Ecto neural progenitor cell (in vitro differentiated cells): ENCODE measurements at regions not wholly inside any gene's neighbourhood (a gene's known extent, or its start where the extent isn't known, plus 50 kb on each side); places are given as distances from the start of the nearest gene placed in this dataset.

Source experiments
- DNase-seq: peaks from one replicate; pipeline ENCODE4 v3.0.0-alpha.2; 2018; ENCODE audit warnings: low spot score

- DNase-seq, result no peak
Observed at GRCh38 chr4:20302336-20302735, 50.6 kb downstream of the SLIT2 start.

GRCh38 chr4:20305976-20306375 lies 54.3 kb downstream of the SLIT2 start:
- no peak for DNase-seq

DNA sequence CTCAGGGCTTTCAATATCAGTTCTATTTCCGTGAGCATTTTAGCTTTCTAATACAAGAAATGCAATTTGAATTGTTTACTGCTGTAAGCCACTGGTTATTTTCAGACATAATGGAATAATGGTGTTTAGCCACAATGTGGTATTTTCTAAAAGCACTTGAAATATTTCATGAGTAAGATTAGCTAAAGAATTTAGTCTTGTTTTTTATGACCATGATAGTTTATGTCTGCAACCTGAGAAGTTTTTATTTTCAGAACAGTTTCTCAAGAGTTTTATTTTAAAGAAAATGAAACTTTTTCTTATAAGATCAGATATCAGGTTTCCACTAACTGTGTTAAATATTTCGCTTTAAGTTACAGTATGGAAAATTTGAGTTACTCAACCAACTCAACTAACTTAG lies 60.2 kb downstream of the SLIT2 start:
- no peak for DNase-seq

GRCh38 chr4:20313237-20314030 lies 61.7 kb downstream of the SLIT2 start:
- DNase-seq, result peak; percentile 72

- no peak for DNase-seq
Observed at GRCh38 chr4:20317424-20317985, 65.8 kb downstream of the SLIT2 start.

DNA sequence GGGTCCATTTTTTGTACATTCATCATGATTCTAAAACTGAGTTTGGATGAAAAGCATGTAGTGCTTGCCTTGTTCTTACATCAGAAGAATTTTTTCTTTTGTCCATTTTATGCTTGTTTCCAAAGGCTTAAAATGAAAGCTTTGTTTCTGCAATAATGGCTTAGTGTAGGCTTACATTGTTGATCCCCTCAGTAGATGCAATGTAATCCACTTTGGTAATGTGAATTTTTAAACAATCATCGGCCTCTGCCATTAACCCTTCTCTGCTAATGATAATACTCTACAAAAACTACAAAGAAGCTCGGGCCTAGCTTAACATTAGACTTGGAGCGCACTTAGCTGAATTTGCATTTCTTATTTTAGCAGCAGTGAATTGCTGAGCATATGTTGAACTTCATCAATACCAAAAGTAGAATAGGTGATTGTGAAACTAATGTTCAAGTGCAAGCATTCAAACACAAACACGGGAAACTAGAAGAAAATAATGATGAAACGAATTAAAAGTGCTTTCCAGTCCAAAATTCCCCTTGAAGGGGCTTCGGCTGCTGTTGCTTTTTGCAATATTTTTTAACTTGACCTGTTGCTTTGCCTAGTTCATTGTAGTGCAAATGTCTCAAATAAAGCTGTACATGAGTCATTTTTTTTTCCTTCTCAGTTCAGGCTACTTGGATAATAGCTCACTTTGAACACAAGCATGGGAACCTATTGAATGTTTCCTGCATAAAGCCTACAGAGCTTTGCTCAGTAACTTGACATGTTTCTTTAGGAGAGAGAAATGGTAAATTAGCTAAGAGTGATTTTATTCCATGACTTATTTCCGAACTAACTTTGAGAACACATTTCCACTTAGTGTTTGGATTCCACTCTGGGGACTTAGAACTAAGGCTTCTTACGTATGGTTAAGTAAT lies 66.5 kb downstream of the SLIT2 start:
- no peak for DNase-seq

DNA sequence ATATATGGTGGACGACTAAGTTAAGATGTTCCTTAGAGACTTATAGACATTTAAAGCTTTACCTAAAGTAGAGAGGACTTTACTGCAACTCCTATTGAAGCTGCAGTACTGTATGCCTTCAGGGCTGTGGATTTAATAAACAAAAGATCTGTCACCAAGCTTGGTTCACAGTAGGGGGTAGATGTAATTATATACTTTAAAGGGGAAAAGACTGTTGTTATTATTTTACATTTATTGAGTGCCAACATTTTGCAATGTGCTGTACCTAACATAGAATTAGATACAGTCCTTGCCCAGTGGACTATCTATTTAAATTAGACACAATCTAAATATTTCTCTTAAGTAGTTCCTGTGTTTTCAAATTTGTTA lies 67.2 kb downstream of the SLIT2 start:
- no peak for DNase-seq

GRCh38 chr4:20319825-20320612 lies 68.3 kb downstream of the SLIT2 start:
- DNase-seq, result no peak

GRCh38 chr4:20323991-20324390 lies 72.3 kb downstream of the SLIT2 start:
- DNase-seq, result no peak

- no peak for DNase-seq
Observed at GRCh38 chr4:20326460-20326859, 74.8 kb downstream of the SLIT2 start.

DNA sequence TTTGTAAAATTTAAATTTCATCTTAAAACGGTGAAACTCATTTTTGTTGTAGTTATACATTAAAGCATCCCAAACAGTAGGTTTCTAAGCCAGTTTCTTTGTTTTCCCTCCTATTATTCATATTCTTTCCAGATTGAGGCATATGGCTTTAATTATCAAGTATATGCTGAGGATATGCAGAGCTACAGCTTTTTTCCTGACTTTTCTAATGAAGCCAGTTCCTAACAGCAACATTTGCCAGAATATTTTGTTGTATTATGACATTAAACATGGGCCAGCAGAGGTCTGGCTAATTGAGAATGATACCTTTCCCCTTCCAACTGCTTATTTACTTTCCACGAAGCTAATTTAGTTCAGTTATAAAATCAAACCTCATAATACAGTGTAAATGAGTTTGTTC lies 75.3 kb downstream of the SLIT2 start:
- no peak for DNase-seq

DNA sequence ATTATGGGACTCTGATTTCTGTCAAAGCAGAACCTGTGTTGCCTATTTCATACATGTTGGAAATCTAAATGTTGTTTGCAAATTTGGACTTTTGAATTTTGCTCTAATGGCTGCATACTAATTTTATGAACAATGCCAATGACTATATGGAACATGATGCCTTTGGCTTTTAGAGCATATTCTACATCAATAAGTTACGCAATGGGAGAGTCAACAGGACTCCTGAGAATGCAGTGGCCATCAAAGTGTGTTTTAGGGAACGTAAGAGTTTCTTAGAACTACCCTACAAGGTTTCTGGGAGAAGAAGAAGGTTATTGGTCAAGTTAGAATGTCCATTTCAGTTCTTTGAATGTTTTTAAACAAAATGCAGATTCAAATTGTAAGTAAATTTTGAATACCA lies 76.1 kb downstream of the SLIT2 start:
- no peak for DNase-seq

GRCh38 chr4:20331642-20332041 lies 79.9 kb downstream of the SLIT2 start:
- no peak for DNase-seq

- DNase-seq, result no peak
Observed at GRCh38 chr4:20333141-20333715, 81.5 kb downstream of the SLIT2 start.

DNA sequence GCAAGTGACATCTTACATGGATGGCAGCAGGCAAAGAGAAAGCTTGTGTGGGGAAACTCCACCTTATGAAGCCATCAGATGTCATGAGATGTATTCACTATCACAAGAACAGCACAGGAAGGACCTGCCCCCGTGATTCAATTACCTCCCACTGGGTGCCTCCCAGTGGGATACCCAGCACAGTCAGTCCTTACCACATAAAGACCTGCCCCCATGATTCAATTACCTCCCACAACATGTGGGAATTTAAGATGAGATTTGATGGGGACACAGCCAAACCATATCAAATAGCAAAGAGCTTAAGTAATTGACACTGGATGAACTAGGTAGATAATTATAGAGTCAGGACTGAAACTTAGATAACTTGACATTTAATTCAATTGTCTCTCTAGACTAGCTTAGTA lies 85.6 kb downstream of the SLIT2 start:
- no peak for DNase-seq

GRCh38 chr4:20338841-20339240 lies 87.1 kb downstream of the SLIT2 start:
- DNase-seq, result no peak

DNA sequence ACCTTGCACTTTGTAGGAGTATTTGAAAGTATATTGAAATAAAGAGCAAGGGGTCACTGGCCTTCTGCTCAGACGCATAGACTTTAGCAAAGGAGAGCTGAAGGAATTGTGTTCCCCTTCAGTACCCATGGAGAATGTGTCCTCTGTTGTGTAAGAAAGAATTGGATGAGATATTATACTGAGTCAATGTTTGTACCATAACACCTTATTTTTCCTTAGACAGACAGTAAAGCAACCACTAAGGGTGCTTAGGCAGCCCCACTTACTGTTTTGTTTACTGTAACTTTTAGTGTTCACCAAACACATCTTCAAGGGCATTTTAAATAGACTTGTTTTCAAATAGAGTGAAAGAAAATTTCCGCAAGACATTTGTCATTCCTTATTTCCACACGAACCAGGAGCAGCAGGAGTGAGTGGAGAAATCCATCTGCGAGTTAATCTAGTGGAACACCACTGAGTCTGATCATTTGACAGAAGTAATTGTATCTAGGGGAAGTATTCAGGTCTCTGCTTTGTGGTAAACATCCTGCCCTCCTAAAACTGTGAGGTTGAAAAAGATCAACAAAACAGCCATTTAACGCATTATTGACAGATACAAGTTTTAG lies 89.5 kb downstream of the SLIT2 start:
- DNase-seq, result no peak

DNA sequence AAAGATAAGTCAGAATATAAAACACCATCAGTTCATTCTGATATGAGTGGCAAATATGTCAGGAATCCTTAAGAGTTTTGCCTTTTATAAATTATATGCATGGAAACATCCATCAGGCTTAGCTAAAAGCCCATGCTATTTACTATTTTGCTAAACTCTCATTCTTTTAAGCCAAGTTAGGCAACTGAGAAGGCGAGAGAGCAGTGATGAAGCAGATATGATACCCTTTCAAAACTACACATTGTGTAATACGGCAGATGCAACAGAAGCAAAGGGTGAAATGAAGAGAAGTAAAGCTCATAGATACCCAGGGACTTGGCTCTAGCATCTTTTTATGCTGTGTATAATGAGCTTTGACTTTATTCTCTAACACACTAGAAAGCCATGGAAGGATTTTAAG lies 95.8 kb downstream of the SLIT2 start:
- DNase-seq, result no peak

- no peak for DNase-seq
Observed at GRCh38 chr4:20348411-20348810, 96.7 kb downstream of the SLIT2 start.

GRCh38 chr4:20351360-20352162 lies 99.9 kb downstream of the SLIT2 start:
- DNase-seq, result no peak

GRCh38 chr4:20352163-20352431 lies 100.4 kb downstream of the SLIT2 start:
- DNase-seq, result no peak
